Fibroblast of lung (primary cell): ENCODE measurements at regions not wholly inside any gene's neighbourhood (a gene's known extent, or its start where the extent isn't known, plus 50 kb on each side); places are given as distances from the start of the nearest gene placed in this dataset.

Experiments used
- CTCF ChIP-seq, 2 donors: IDR thresholded peaks in 1 of 2; conservative IDR thresholded peaks in 1 of 2; 1 replicate in 1 of 2; 2 replicates in 1 of 2; pipeline ENCODE4 v1.5.1; 2011 to 2012; ENCODE audit warnings: low read length in 2 of 2, control low read depth in 1 of 2, inconsistent platforms in 1 of 2, low read depth in 1 of 2, mild to moderate bottlenecking in 1 of 2
- EZH2 ChIP-seq: IDR thresholded peaks from 2 replicates; pipeline ENCODE4 v1.5.1; 2012; ENCODE audit warnings: low read length, control low read depth, mild to moderate bottlenecking; ENCODE audit errors: missing control alignments

- TF ChIP-seq EZH2: no peak
- no peak for TF ChIP-seq CTCF (conservative IDR thresholded peaks at IDR 0.05 in 1 of 2, IDR thresholded peaks at IDR 0.05 in 1 of 2; ENCODE audit: low read depth in 1 of 2, low read length in 2 of 2)
These were observed 671.5 kb upstream of the PCDH20 start for GRCh38 chr13:62087124-62087523.
